GM18951 (cell line): ENCODE measurements at regions not wholly inside any gene's neighbourhood (a gene's known extent, or its start where the extent isn't known, plus 50 kb on each side); places are given as distances from the start of the nearest gene placed in this dataset.

Experiments used
- POLR2A ChIP-seq: IDR thresholded peaks from 4 replicates; pipeline ENCODE4 v1.6.1; 2011; ENCODE audit warnings: mild to moderate bottlenecking; ENCODE audit not compliant: insufficient read length, insufficient read depth; ENCODE audit errors: extremely low read depth
- in situ Hi-C: fragments of 300-500 bp; cut with MboI; formaldehyde crosslinking; loops from one replicate; pipeline ENCODE4 v1.12.0; 2022; ENCODE audit warnings: low sequenced_read_pairs, mixed read lengths, inconsistent platforms; ENCODE audit not compliant: unreplicated experiment

- no peak for TF ChIP-seq POLR2A
- in situ Hi-C loops: no loop called here
Measured at GRCh38 chr2:236341067-236341466, 76.9 kb upstream of the ASB18 start.

GRCh38 chr2:236341721-236342120 lies 77.5 kb upstream of the ASB18 start:
- in situ Hi-C loops: no loop called here
- no peak for TF ChIP-seq POLR2A

- TF ChIP-seq POLR2A: no peak
- in situ Hi-C loops: no loop called here
Measured at GRCh38 chr2:236342507-236342906, 78.3 kb upstream of the ASB18 start.

GRCh38 chr2:236342951-236343350 lies 78.7 kb upstream of the ASB18 start:
- TF ChIP-seq POLR2A: no peak
- in situ Hi-C loops: no loop called here

- no peak for TF ChIP-seq POLR2A
- in situ Hi-C loops: no loop called here
Measured at GRCh38 chr2:236343400-236344161, 79.4 kb upstream of the ASB18 start.

- no peak for TF ChIP-seq POLR2A
- in situ Hi-C loops: no loop called here
Measured at GRCh38 chr2:236344446-236344845, 80.2 kb upstream of the ASB18 start.

- in situ Hi-C loops: loop anchor here (5.0 kb wide), 1 partner anchor 727 kb away; no protein-coding TSS in a partner anchor
- no peak for TF ChIP-seq POLR2A
Measured at GRCh38 chr2:236345081-236345714, 81.0 kb upstream of the ASB18 start.

GRCh38 chr2:236346366-236346765 lies 82.2 kb upstream of the ASB18 start:
- in situ Hi-C loops: loop anchor here (5.0 kb wide), 1 partner anchor 726 kb away; no protein-coding TSS in a partner anchor
- no peak for TF ChIP-seq POLR2A

GRCh38 chr2:236348279-236348678 lies 84.1 kb upstream of the ASB18 start:
- in situ Hi-C loops: loop anchor here (5.0 kb wide), 1 partner anchor 724 kb away; no protein-coding TSS in a partner anchor

GRCh38 chr2:236348976-236349375 lies 84.8 kb upstream of the ASB18 start:
- TF ChIP-seq POLR2A: no peak
- in situ Hi-C loops: loop anchor here (5.0 kb wide), 1 partner anchor 723 kb away; no protein-coding TSS in a partner anchor

More at GRCh38 chr2:236348279-236348678, 84.1 kb upstream of the ASB18 start:
- no peak for TF ChIP-seq POLR2A

- no peak for TF ChIP-seq POLR2A
- in situ Hi-C loops: loop anchor here (25.0 kb wide), 1 partner anchor 237 kb away; no protein-coding TSS in a partner anchor
Measured at GRCh38 chr2:236350426-236350825, 86.2 kb upstream of the ASB18 start.

GRCh38 chr2:236351966-236352525 lies 87.8 kb upstream of the ASB18 start:
- TF ChIP-seq POLR2A: no peak
- in situ Hi-C loops: loop anchor here (25.0 kb wide), 1 partner anchor 235 kb away; no protein-coding TSS in a partner anchor
